ENCODE measurements at regions not wholly inside any gene's neighbourhood (a gene's known extent, or its start where the extent isn't known, plus 50 kb on each side); places are given as distances from the start of the nearest gene placed in this dataset.

DNA sequence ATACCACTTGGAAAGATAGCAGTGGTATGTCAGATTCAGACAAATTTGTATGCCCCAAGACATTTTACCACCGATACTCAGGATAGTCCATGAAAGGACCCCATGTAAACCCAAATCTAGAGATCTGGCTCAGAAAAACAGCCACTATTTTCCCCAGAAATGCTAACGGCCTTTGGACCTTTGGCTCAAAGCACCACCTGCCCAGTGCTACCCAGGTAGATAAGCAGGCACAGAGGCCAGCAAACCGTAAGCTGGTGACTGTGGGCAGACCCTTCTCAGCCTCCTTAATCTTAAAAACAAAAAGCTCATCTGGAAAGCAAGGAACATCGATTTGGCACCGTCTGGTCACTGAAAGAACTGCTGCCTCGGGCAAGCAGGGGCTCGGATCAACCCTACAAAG is 61.4 kb upstream of the GREB1L start:
- no peak for TF ChIP-seq POLR2AphosphoS5 (IDR thresholded peaks at IDR 0.05; ENCODE audit: low read depth)
- TF ChIP-seq GABPA (IDR thresholded peaks at IDR 0.05; ENCODE audit: low read depth), result no peak
- TF ChIP-seq, protein P1, sequence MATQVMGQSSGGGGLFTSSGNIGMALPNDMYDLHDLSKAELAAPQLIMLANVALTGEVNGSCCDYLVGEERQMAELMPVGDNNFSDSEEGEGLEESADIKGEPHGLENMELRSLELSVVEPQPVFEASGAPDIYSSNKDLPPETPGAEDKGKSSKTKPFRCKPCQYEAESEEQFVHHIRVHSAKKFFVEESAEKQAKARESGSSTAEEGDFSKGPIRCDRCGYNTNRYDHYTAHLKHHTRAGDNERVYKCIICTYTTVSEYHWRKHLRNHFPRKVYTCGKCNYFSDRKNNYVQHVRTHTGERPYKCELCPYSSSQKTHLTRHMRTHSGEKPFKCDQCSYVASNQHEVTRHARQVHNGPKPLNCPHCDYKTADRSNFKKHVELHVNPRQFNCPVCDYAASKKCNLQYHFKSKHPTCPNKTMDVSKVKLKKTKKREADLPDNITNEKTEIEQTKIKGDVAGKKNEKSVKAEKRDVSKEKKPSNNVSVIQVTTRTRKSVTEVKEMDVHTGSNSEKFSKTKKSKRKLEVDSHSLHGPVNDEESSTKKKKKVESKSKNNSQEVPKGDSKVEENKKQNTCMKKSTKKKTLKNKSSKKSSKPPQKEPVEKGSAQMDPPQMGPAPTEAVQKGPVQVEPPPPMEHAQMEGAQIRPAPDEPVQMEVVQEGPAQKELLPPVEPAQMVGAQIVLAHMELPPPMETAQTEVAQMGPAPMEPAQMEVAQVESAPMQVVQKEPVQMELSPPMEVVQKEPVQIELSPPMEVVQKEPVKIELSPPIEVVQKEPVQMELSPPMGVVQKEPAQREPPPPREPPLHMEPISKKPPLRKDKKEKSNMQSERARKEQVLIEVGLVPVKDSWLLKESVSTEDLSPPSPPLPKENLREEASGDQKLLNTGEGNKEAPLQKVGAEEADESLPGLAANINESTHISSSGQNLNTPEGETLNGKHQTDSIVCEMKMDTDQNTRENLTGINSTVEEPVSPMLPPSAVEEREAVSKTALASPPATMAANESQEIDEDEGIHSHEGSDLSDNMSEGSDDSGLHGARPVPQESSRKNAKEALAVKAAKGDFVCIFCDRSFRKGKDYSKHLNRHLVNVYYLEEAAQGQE (IDR thresholded peaks at IDR 0.05; ENCODE audit: insufficient replicate concordance, low read depth), result no peak
- TF ChIP-seq SPI1 (IDR thresholded peaks at IDR 0.05; ENCODE audit: borderline replicate concordance, low read depth), result no peak
- TF ChIP-seq, protein P2, sequence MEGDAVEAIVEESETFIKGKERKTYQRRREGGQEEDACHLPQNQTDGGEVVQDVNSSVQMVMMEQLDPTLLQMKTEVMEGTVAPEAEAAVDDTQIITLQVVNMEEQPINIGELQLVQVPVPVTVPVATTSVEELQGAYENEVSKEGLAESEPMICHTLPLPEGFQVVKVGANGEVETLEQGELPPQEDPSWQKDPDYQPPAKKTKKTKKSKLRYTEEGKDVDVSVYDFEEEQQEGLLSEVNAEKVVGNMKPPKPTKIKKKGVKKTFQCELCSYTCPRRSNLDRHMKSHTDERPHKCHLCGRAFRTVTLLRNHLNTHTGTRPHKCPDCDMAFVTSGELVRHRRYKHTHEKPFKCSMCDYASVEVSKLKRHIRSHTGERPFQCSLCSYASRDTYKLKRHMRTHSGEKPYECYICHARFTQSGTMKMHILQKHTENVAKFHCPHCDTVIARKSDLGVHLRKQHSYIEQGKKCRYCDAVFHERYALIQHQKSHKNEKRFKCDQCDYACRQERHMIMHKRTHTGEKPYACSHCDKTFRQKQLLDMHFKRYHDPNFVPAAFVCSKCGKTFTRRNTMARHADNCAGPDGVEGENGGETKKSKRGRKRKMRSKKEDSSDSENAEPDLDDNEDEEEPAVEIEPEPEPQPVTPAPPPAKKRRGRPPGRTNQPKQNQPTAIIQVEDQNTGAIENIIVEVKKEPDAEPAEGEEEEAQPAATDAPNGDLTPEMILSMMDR (IDR thresholded peaks at IDR 0.05; ENCODE audit: insufficient read depth, low read length), result no peak
- no peak for DNase-seq (ENCODE audit: low read depth in 1 of 2, low spot score in 1 of 2)
- H3K27me3 ChIP-seq (ENCODE audit: insufficient read depth, poor library complexity, severe bottlenecking), result no peaks in the 10 kb centered on the region
- H3K27ac ChIP-seq (replicated peaks), result no peak overlapping the region
- H3K4me3 ChIP-seq (replicated peaks; ENCODE audit: insufficient read depth, low read length), result no peak overlapping the region

DNA sequence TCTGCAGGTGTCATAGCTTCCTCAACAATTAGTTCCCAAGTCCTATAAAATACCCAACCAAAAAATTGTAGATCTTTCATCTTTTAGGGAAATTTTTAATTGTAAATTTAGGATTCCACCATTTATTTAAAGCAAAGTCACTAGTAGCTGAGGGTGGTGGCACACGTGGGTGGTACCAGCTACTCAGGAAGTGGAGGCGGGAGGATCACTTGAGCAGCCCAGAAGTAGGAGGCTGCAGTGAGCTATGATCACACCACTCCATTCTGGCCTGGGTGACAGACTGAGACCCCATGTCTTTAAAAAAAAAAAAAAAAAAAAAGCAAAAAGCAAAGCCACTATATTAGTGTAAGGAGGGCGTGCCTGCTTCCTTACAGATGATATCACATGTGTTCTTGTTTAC is 60.3 kb upstream of the GREB1L start:
- no peak for DNase-seq (ENCODE audit: low read depth in 1 of 2, low spot score in 1 of 2)
- no peak overlapping the region for H3K4me3 ChIP-seq (replicated peaks; ENCODE audit: insufficient read depth, low read length)
- no peaks in the 10 kb centered on the region for H3K27me3 ChIP-seq (ENCODE audit: insufficient read depth, poor library complexity, severe bottlenecking)
- H3K27ac ChIP-seq (replicated peaks), result no peak overlapping the region
- no peak for TF ChIP-seq POLR2AphosphoS5 (IDR thresholded peaks at IDR 0.05; ENCODE audit: low read depth)
- TF ChIP-seq, protein P2 (IDR thresholded peaks at IDR 0.05; ENCODE audit: insufficient read depth, low read length), result no peak
- no peak for TF ChIP-seq GABPA (IDR thresholded peaks at IDR 0.05; ENCODE audit: low read depth)
- TF ChIP-seq, protein P1 (IDR thresholded peaks at IDR 0.05; ENCODE audit: insufficient replicate concordance, low read depth), result no peak
- no peak for TF ChIP-seq SPI1 (IDR thresholded peaks at IDR 0.05; ENCODE audit: borderline replicate concordance, low read depth)

GRCh38 chr18:21183670-21184069 is 58.4 kb upstream of the GREB1L start:
- no peak overlapping the region for H3K4me3 ChIP-seq (replicated peaks; ENCODE audit: insufficient read depth, low read length)
- TF ChIP-seq POLR2AphosphoS5 (IDR thresholded peaks at IDR 0.05; ENCODE audit: low read depth) (no peak), GABPA (IDR thresholded peaks at IDR 0.05; ENCODE audit: low read depth) (no peak), SPI1 (IDR thresholded peaks at IDR 0.05; ENCODE audit: borderline replicate concordance, low read depth) (no peak)
- TF ChIP-seq, protein P2 (IDR thresholded peaks at IDR 0.05; ENCODE audit: insufficient read depth, low read length), result no peak
- TF ChIP-seq, protein P1 (IDR thresholded peaks at IDR 0.05; ENCODE audit: insufficient replicate concordance, low read depth), result no peak
- no peak for DNase-seq (ENCODE audit: low read depth in 1 of 2, low spot score in 1 of 2)
- H3K27me3 ChIP-seq (ENCODE audit: insufficient read depth, poor library complexity, severe bottlenecking), result no peaks in the 10 kb centered on the region
- no peak overlapping the region for H3K27ac ChIP-seq (replicated peaks)
